K562 (cell line): ENCODE measurements at regions not wholly inside any gene's neighbourhood (a gene's known extent, or its start where the extent isn't known, plus 50 kb on each side); places are given as distances from the start of the nearest gene placed in this dataset.

Experiments used
- ATAC-seq: fragments of 200-7000 bp; cut with Tn5 transposase; 3 replicates; pipeline ENCODE4 v1.9.1; 2020; ENCODE audit warnings: moderate library complexity
- BruUV-seq: library from RNA; stranded (reverse); fragments of 400-500 nt; replicated peaks from 2 replicates; lab custom pipeline; 2021; lab: Mats Ljungman, UMichigan
- CTCF ChIA-PET: fragments of 300-600 bp; formaldehyde crosslinking; extraction: SDS; loops from one replicate; lab custom pipeline; 2021; ENCODE audit warnings: low intra/inter-chr PET ratio; lab: Yijun Ruan, JAX
- POLR2A ChIA-PET: fragments of 300-600, 350-650 bp; sonication (Branson Sonifier 250); formaldehyde crosslinking; extraction: SDS; loops from one replicate; lab custom pipeline; 2021; ENCODE audit warnings: antibody characterized with exemption, inconsistent platforms; lab: Yijun Ruan, JAX
- DNase-seq, 4 experiments: peaks; one replicate each; pipeline versions ENCODE4 v3.0.0 to v3.0.0-alpha.2; 2011 to 2018; ENCODE audit warnings: low spot score in 3 of 4, mixed read lengths in 3 of 4; ENCODE audit errors: extremely low read depth in 1 of 4
- FAIRE-seq: peaks from 2 replicates; lab custom pipeline; 2011; peaks lifted over from hg19 to GRCh38; lab: Jason Lieb, UNC
- H2AFZ ChIP-seq: 2 replicates; pipeline ENCODE4 v1.6.0; 2011; ENCODE audit warnings: low read depth, low read length, control low read depth, inconsistent platforms
- H3K27ac ChIP-seq: fragments of 200-600 bp; 3 replicates; pipeline ENCODE4 v1.8.0; 2011; ENCODE audit warnings: low read depth, mild to moderate bottlenecking, control low read depth, inconsistent platforms, low read length, moderate library complexity, mixed read lengths; ENCODE audit errors: extremely low read depth
- H3K27me3 ChIP-seq, 2 experiments: fragments of 300-600 bp in 1 of 2; 2 replicates in 1 of 2; 3 replicates in 1 of 2; pipeline versions ENCODE4 v1.6.0 to v1.8.0; 2011; ENCODE audit warnings: inconsistent platforms in 2 of 2, low read length in 2 of 2, mild to moderate bottlenecking in 1 of 2, mixed read lengths in 1 of 2, moderate library complexity in 1 of 2; ENCODE audit not compliant: control insufficient read depth in 2 of 2, insufficient read depth in 2 of 2
- H3K36me3 ChIP-seq: fragments of 300-600 bp; 3 replicates; pipeline ENCODE4 v1.8.0; 2011; ENCODE audit warnings: mild to moderate bottlenecking, low read length, inconsistent platforms; ENCODE audit not compliant: control insufficient read depth, insufficient read depth
- H3K4me1 ChIP-seq, 2 experiments: fragments of 200-600 bp in 1 of 2; replicated peaks in 1 of 2; 2 replicates in 1 of 2; 3 replicates in 1 of 2; pipeline versions ENCODE4 v1.5.1 to v1.8.0; 2011; ENCODE audit warnings: inconsistent platforms in 2 of 2, low read length in 2 of 2, mild to moderate bottlenecking in 1 of 2, mixed read lengths in 1 of 2, moderate library complexity in 1 of 2; ENCODE audit not compliant: control insufficient read depth in 2 of 2, insufficient read depth in 2 of 2
- H3K4me2 ChIP-seq: 2 replicates; pipeline ENCODE4 v1.6.1; 2011; ENCODE audit warnings: low read length, control low read depth, inconsistent platforms, mixed read lengths; ENCODE audit not compliant: insufficient read depth
- H3K4me3 ChIP-seq: fragments of 200-600 bp; sonication (generic), shearing (Covaris generic); 2 replicates; pipeline ENCODE4 v1.5.1; 2016; ENCODE audit warnings: control low read depth, inconsistent platforms
- H3K79me2 ChIP-seq: fragments of 200-600 bp; 3 replicates; pipeline ENCODE4 v1.8.0; 2011; ENCODE audit warnings: low read length, inconsistent platforms; ENCODE audit not compliant: control insufficient read depth, insufficient read depth
- H3K9ac ChIP-seq, 2 experiments: 2 replicates each; pipeline versions ENCODE4 v1.6.0 to v1.6.1; 2011; ENCODE audit warnings: low read depth in 2 of 2, low read length in 2 of 2, control low read depth in 1 of 2, inconsistent platforms in 1 of 2, mild to moderate bottlenecking in 1 of 2, mixed read lengths in 1 of 2; ENCODE audit not compliant: insufficient read depth in 1 of 2
- H3K9me1 ChIP-seq: one replicate; pipeline ENCODE4 v1.6.0; 2011; ENCODE audit warnings: inconsistent platforms, mild to moderate bottlenecking, low read length, moderate library complexity; ENCODE audit not compliant: control insufficient read depth, insufficient read depth
- H3K9me3 ChIP-seq: replicated peaks from 2 replicates; pipeline ENCODE4 v1.5.1; 2011; ENCODE audit warnings: low read depth, low read length, inconsistent platforms; ENCODE audit not compliant: control insufficient read depth, insufficient read depth
- H4K20me1 ChIP-seq: replicated peaks from 2 replicates; pipeline ENCODE4 v1.6.1; 2011; ENCODE audit warnings: low read length, inconsistent platforms, mixed read lengths; ENCODE audit not compliant: control insufficient read depth, insufficient read depth
- ZNF165 ChIP-seq: fragments of 250-450 bp; sonication (Bioruptor Pico); IDR thresholded peaks from 2 replicates; pipeline ENCODE4 v1.4.0; 2020; ENCODE audit warnings: borderline replicate concordance
- ZNF609 ChIP-seq: sonication (generic); formaldehyde crosslinking; IDR thresholded peaks from 2 replicates; pipeline ENCODE4 v1.8.1; 2023; ENCODE audit warnings: missing genetic modification reagents, mild to moderate bottlenecking, borderline replicate concordance
- WGBS: fragments of 100-300 bp; shearing (Covaris generic); methylation state at CpG from one replicate; pipeline ENCODE4 v1.1.6; 2016; ENCODE audit warnings: low coverage, mixed read lengths; ENCODE audit not compliant: insufficient coverage; ENCODE audit errors: missing lambda C conversion rate; 5-methylcytosine and 5-hydroxymethylcytosine counted together
- in situ Hi-C: fragments of 300-500 bp; cut with MboI; formaldehyde crosslinking; loops from 4 replicates; pipeline ENCODE4 v1.15.0; 2018; ENCODE audit warnings: inconsistent platforms, mixed read lengths
- intact Hi-C: fragments of 100-400 bp; cut with micrococcal nuclease; formaldehyde crosslinking; loops from 2 replicates; pipeline ENCODE4 v1.14.2; 2022

DNA sequence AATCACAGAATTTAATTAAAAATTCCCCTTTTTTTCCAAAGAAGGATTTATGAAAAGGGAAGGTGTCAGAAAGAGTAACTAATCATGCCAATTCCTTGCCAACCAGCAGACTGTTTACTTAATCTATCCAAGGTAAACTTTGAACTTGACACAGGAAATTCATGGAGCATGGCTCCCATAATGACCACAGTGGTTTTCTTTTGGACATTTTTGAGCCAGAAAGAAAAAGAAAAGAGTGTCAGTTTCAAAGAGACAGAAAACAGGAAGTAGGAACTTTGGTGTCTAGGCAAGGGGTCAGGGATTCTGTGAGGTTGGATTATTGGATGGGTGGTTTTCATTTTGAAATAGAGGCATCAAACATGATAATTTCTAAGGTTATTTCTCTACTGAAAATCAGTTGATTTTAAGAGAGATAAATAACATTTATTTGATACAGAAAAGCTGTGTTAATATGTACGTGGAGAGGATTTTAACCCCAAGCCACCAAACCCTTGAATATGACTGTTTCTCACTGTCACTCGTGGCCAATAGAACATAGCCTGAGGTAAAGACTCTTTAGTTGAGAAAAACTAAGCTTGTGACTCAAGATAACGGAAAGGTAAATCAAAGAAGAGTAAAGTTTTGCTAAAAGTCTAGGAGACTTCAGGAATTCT is 196.1 kb downstream of the TTC6 start:
- no peak overlapping the region for H3K4me3 ChIP-seq
- no peak overlapping the region for H3K4me2 ChIP-seq
- no peaks in the 10 kb centered on the region for H3K9me1 ChIP-seq
- no peaks in the 10 kb centered on the region for H4K20me1 ChIP-seq
- intact Hi-C loops (no loop called here), in situ Hi-C loops (no loop called here)
- H2AFZ ChIP-seq, result no peak overlapping the region
- POLR2A ChIA-PET, result no interaction called here
- H3K4me1 ChIP-seq, result no peaks in the 10 kb centered on the region
- H3K79me2 ChIP-seq, result no peaks in the 10 kb centered on the region
- no peak overlapping the region for H3K27ac ChIP-seq
- no peaks in the 10 kb centered on the region for H3K36me3 ChIP-seq
- H3K9ac ChIP-seq, result no peak overlapping the region
- H3K27me3 ChIP-seq, result no peaks in the 10 kb centered on the region
- H3K9me3 ChIP-seq, result no peaks in the 10 kb centered on the region
- no peak for TF ChIP-seq ZNF165 (CRISPR knock-in tag)
- no peak for TF ChIP-seq ZNF609
- TF ChIP-seq, all 486 proteins: peak for 0
- BruUV-seq, result no TSS peak
- ATAC-seq (no peak), DNase-seq (no peak), FAIRE-seq (no peak)
- 0% methylated on average over 3 of the region's 3 CpGs for WGBS
- CTCF ChIA-PET, result no interaction called here
